HepG2 (cell line): ENCODE measurements at regions not wholly inside any gene's neighbourhood (a gene's known extent, or its start where the extent isn't known, plus 50 kb on each side); places are given as distances from the start of the nearest gene placed in this dataset.

ENCODE experiments used
- ATAC-seq: fragments of 200-7000 bp; cut with Tn5 transposase; 3 replicates; pipeline ENCODE4 v1.9.1; 2020; ENCODE audit warnings: mild to moderate bottlenecking, moderate library complexity
- BruUV-seq: library from RNA; stranded (reverse); fragments of 400-500 nt; replicated peaks from 2 replicates; lab custom pipeline; 2021; lab: Mats Ljungman, UMichigan
- CTCF ChIA-PET: fragments of 300-600 bp; formaldehyde crosslinking; extraction: SDS; loops from one replicate; lab custom pipeline; 2021; ENCODE audit warnings: low total read pairs, inconsistent platforms, low intra/inter-chr PET ratio; lab: Yijun Ruan, JAX
- POLR2A ChIA-PET: fragments of 350-600 bp; sonication (Branson Sonifier 250); formaldehyde crosslinking; loops from one replicate; lab custom pipeline; 2020; ENCODE audit warnings: antibody characterized with exemption, inconsistent platforms; lab: Yijun Ruan, JAX
- DNase-seq: peaks from one replicate; pipeline ENCODE4 v3.0.0-alpha.2; 2015; ENCODE audit warnings: low spot score
- FAIRE-seq: peaks from 3 replicates; lab custom pipeline; 2011; peaks lifted over from hg19 to GRCh38; lab: Jason Lieb, UNC
- H2AFZ ChIP-seq: one replicate; pipeline ENCODE4 v1.6.1; 2011; ENCODE audit warnings: low read length, inconsistent platforms
- H3K27ac ChIP-seq: fragments of 300-600 bp; 3 replicates; pipeline ENCODE4 v1.8.0; 2011; ENCODE audit warnings: mixed run types, mild to moderate bottlenecking, mixed read lengths, low read length, inconsistent platforms; ENCODE audit not compliant: insufficient read depth; ENCODE audit errors: extremely low read length
- H3K27me3 ChIP-seq, 2 experiments: fragments of 200-600 bp in 1 of 2; 2 replicates in 1 of 2; 3 replicates in 1 of 2; pipeline versions ENCODE4 v1.6.0 to v1.8.0; 2011; ENCODE audit warnings: low read length in 2 of 2, mild to moderate bottlenecking in 2 of 2, moderate library complexity in 2 of 2, inconsistent platforms in 1 of 2; ENCODE audit not compliant: insufficient read depth in 2 of 2, control insufficient read depth in 1 of 2
- H3K36me3 ChIP-seq, 2 experiments: fragments of 200-600 bp in 1 of 2; replicated peaks in 1 of 2; 2 replicates in 1 of 2; 3 replicates in 1 of 2; pipeline versions ENCODE4 v1.5.1 to v1.8.0; 2011; ENCODE audit warnings: low read length in 2 of 2, inconsistent platforms in 1 of 2; ENCODE audit not compliant: insufficient read depth in 2 of 2, control insufficient read depth in 1 of 2
- H3K4me1 ChIP-seq: 2 replicates; pipeline ENCODE4 v1.5.1; 2012; ENCODE audit warnings: low read length, inconsistent platforms; ENCODE audit not compliant: insufficient read depth
- H3K4me2 ChIP-seq: 2 replicates; pipeline ENCODE4 v1.6.0; 2011; ENCODE audit warnings: low read depth, low read length, inconsistent platforms
- H3K4me3 ChIP-seq, 3 experiments: fragments of 200-600 bp in 1 of 3; sonication (generic), shearing (Covaris generic) in 1 of 3; replicated peaks in 1 of 3; 2 replicates each; pipeline ENCODE4 v1.5.1; 2011 to 2016; ENCODE audit warnings: low read length in 3 of 3, inconsistent platforms in 2 of 3, low read depth in 2 of 3, mild to moderate bottlenecking in 2 of 3, control low read depth in 1 of 3, mixed read lengths in 1 of 3; ENCODE audit not compliant: insufficient read depth in 1 of 3
- H3K79me2 ChIP-seq: one replicate; pipeline ENCODE4 v1.6.1; 2011; ENCODE audit warnings: low read length, inconsistent platforms; ENCODE audit not compliant: insufficient read depth
- H3K9ac ChIP-seq: 2 replicates; pipeline ENCODE4 v1.6.0; 2011; ENCODE audit warnings: mild to moderate bottlenecking, low read depth, low read length, inconsistent platforms; ENCODE audit not compliant: insufficient read depth
- H3K9me3 ChIP-seq: 2 replicates; pipeline ENCODE4 v1.5.1; 2012; ENCODE audit warnings: mild to moderate bottlenecking, low read length
- H4K20me1 ChIP-seq: 2 replicates; pipeline ENCODE4 v1.6.0; 2011; ENCODE audit warnings: inconsistent platforms, mild to moderate bottlenecking, low read length, moderate library complexity; ENCODE audit not compliant: insufficient read depth
- MEIS1 ChIP-seq: sonication (generic); formaldehyde crosslinking; IDR thresholded peaks from 2 replicates; pipeline ENCODE4 v1.9.0; 2021; ENCODE audit warnings: mild to moderate bottlenecking, missing genetic modification reagents, moderate library complexity, borderline replicate concordance
- NAIF1 ChIP-seq: sonication (generic); formaldehyde crosslinking; IDR thresholded peaks from 2 replicates; pipeline ENCODE4 v1.5.0; 2020; ENCODE audit warnings: mild to moderate bottlenecking, missing genetic modification reagents, borderline replicate concordance
- SOX6 ChIP-seq, 2 experiments: fragments of 450-650 bp in 1 of 2; sonication (generic) in 1 of 2; formaldehyde crosslinking in 1 of 2; IDR thresholded peaks; 2 replicates each; pipeline versions ENCODE4 v1.4.0 to v1.6.1; 2017 to 2020; ENCODE audit warnings: antibody characterized with exemption in 1 of 2, mild to moderate bottlenecking in 1 of 2, missing genetic modification reagents in 1 of 2
- ZNF335 ChIP-seq: sonication (generic); formaldehyde crosslinking; IDR thresholded peaks from 2 replicates; pipeline ENCODE4 v1.4.0; 2020; ENCODE audit warnings: missing genetic modification reagents
- ZNF33B ChIP-seq: sonication (generic); formaldehyde crosslinking; IDR thresholded peaks from 2 replicates; pipeline ENCODE4 v1.5.1; 2020; ENCODE audit warnings: mild to moderate bottlenecking, missing genetic modification reagents
- ZNF75D ChIP-seq: sonication (generic); formaldehyde crosslinking; IDR thresholded peaks from 2 replicates; pipeline ENCODE4 v1.8.1; 2023; ENCODE audit warnings: missing genetic modification reagents, mild to moderate bottlenecking, borderline replicate concordance
- WGBS: methylation state at CpG from one replicate; pipeline ENCODE4 v1.1.6; 2017; ENCODE audit warnings: low lambda C conversion rate; 5-methylcytosine and 5-hydroxymethylcytosine counted together
- in situ Hi-C: cut with HindIII; loops from 2 replicates; pipeline ENCODE4 v1.10.0; 2017; ENCODE audit warnings: low pct_unique_long_range_greater_than_20kb; ENCODE audit not compliant: extremely low pct_ligation_motif_present
- intact Hi-C: fragments of 100-400 bp; cut with micrococcal nuclease; formaldehyde crosslinking; loops from one replicate; pipeline ENCODE4 v1.10.0; 2022; ENCODE audit not compliant: unreplicated experiment
- TF ChIP-seq, protein P1 (sequence below): sonication (generic); formaldehyde crosslinking; IDR thresholded peaks from 2 replicates; pipeline ENCODE4 v1.4.0; 2020; ENCODE audit warnings: missing genetic modification reagents
- TF ChIP-seq, protein P2 (sequence below): sonication (generic); formaldehyde crosslinking; IDR thresholded peaks from 2 replicates; pipeline ENCODE4 v1.4.0; 2020; ENCODE audit warnings: missing genetic modification reagents

DNA sequence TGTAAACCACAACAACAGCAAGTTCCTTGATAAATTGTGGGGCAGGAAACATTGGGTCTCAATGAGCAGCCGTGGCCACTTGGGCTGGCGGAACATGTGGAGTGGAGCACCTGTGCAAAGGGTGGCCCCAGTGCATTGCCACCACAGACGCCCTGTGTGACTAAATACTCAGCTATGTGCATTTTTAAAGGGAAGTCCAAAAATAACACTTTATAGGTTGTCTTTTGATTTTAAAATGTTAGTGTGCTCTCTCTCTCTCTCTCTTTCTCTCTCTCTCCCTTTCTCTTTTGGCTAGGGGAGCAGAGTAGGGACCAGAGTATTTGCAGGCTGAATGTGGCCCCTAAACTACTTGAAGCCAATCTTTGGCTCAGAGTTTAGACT, 236.3 kb downstream of the BCAS1 start:
- ATAC-seq (no peak), FAIRE-seq (no peak), DNase-seq (no peak)
- no peak overlapping the region for H3K9ac ChIP-seq
- H2AFZ ChIP-seq = no peak overlapping the region
- peaks cover 40% of the 10 kb centered on the region for H3K4me1 ChIP-seq
- no peaks in the 10 kb centered on the region for H3K9me3 ChIP-seq
- H3K4me2 ChIP-seq = no peak overlapping the region
- intact Hi-C loops = no loop called here
- in situ Hi-C loops = no loop called here
- BruUV-seq = no TSS peak
- H3K27ac ChIP-seq = no peak overlapping the region
- 98% methylated on average over 3 of the region's 3 CpGs for WGBS
- ChIA-PET CTCF (no interaction called here), POLR2A (no interaction called here)
- TF ChIP-seq, protein P1, sequence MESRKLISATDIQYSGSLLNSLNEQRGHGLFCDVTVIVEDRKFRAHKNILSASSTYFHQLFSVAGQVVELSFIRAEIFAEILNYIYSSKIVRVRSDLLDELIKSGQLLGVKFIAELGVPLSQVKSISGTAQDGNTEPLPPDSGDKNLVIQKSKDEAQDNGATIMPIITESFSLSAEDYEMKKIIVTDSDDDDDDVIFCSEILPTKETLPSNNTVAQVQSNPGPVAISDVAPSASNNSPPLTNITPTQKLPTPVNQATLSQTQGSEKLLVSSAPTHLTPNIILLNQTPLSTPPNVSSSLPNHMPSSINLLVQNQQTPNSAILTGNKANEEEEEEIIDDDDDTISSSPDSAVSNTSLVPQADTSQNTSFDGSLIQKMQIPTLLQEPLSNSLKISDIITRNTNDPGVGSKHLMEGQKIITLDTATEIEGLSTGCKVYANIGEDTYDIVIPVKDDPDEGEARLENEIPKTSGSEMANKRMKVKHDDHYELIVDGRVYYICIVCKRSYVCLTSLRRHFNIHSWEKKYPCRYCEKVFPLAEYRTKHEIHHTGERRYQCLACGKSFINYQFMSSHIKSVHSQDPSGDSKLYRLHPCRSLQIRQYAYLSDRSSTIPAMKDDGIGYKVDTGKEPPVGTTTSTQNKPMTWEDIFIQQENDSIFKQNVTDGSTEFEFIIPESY = peak; percentile 94
- TF ChIP-seq SOX6 (IDR thresholded peaks at IDR 0.05) (no peak), SOX6 (CRISPR knock-in tag; IDR thresholded peaks at IDR 0.05) (no peak)
- H3K27me3 ChIP-seq = no peaks in the 10 kb centered on the region
- H4K20me1 ChIP-seq = no peaks in the 10 kb centered on the region
- no peak overlapping the region for H3K4me3 ChIP-seq
- no peaks in the 10 kb centered on the region for H3K36me3 ChIP-seq
- no peaks in the 10 kb centered on the region for H3K79me2 ChIP-seq

DNA sequence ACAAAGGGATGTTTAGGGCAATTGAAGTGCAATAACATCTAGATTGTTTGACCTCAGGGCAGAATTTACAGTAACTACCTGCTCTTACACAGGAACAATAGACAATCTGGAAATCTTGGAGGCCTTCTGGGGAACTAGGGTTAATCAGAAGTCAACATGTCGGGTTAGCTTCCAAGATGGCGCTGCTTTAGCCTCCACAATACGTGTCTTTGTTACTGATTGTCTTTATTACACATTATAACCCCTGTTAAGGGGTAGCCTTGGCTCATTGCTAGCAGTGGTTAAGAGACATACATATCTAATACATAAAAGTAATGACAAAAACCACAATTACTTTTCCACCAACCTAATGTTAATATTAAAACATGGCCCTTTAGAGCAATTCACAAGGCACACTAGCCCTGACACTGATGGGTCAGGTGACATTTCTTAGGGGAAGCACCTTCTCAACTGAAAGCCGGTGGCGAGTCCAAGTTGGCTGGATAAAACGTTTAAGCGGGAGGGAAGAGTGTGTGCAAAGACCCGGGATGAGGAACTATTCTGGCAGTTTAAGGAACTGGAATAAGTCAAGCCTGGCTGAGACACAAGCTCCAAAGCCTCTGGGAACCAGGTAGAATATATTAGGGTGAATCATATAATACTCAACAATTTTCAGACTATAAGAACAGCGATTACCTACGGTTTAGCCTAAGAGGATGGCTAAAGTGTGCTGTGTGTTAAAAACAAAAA, 236.9 kb downstream of the BCAS1 start:
- Histone ChIP-seq H3K4me3 (no peak overlapping the region), H3K4me1 (peaks cover 40% of the 10 kb centered on the region), H3K9ac (no peak overlapping the region), H3K4me2 (no peak overlapping the region), H3K79me2 (no peaks in the 10 kb centered on the region), H4K20me1 (no peaks in the 10 kb centered on the region), H3K36me3 (no peaks in the 10 kb centered on the region), H3K27me3 (no peaks in the 10 kb centered on the region), H2AFZ (no peak overlapping the region), H3K9me3 (no peaks in the 10 kb centered on the region), H3K27ac (no peak overlapping the region)
- TF ChIP-seq NAIF1 (CRISPR knock-in tag) (no peak), ZNF335 (no peak), ZNF33B (CRISPR knock-in tag) (no peak), MEIS1 (CRISPR knock-in tag) (no peak), ZNF75D (no peak)
- TF ChIP-seq, protein P2, sequence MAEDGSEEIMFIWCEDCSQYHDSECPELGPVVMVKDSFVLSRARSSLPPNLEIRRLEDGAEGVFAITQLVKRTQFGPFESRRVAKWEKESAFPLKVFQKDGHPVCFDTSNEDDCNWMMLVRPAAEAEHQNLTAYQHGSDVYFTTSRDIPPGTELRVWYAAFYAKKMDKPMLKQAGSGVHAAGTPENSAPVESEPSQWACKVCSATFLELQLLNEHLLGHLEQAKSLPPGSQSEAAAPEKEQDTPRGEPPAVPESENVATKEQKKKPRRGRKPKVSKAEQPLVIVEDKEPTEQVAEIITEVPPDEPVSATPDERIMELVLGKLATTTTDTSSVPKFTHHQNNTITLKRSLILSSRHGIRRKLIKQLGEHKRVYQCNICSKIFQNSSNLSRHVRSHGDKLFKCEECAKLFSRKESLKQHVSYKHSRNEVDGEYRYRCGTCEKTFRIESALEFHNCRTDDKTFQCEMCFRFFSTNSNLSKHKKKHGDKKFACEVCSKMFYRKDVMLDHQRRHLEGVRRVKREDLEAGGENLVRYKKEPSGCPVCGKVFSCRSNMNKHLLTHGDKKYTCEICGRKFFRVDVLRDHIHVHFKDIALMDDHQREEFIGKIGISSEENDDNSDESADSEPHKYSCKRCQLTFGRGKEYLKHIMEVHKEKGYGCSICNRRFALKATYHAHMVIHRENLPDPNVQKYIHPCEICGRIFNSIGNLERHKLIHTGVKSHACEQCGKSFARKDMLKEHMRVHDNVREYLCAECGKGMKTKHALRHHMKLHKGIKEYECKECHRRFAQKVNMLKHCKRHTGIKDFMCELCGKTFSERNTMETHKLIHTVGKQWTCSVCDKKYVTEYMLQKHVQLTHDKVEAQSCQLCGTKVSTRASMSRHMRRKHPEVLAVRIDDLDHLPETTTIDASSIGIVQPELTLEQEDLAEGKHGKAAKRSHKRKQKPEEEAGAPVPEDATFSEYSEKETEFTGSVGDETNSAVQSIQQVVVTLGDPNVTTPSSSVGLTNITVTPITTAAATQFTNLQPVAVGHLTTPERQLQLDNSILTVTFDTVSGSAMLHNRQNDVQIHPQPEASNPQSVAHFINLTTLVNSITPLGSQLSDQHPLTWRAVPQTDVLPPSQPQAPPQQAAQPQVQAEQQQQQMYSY (CRISPR knock-in tag) = 0 out of 2 replicates have a peak, but pooled peaks have one; percentile 16
- in situ Hi-C loops (no loop called here), intact Hi-C loops (no loop called here)
- no TSS peak for BruUV-seq
- POLR2A ChIA-PET = no interaction called here
- no peak for FAIRE-seq
- ATAC-seq = no peak
- CTCF ChIA-PET = no interaction called here
- no peak for DNase-seq
- WGBS = 96% methylated on average over 10 of the region's 10 CpGs
